Thyroid gland (tissue), 4 donors: ENCODE measurements at regions not wholly inside any gene's neighbourhood (a gene's known extent, or its start where the extent isn't known, plus 50 kb on each side); places are given as distances from the start of the nearest gene placed in this dataset.

Source experiments
- DNase-seq, 2 donors: peaks; one replicate each; pipeline ENCODE4 v3.0.0-alpha.2; 2019
- H3K27ac ChIP-seq, 3 donors: fragments of 200-600 bp; sonication (generic); 1 replicate in 2 of 3; 2 replicates in 1 of 3; pipeline ENCODE4 v1.5.1; 2016 to 2019; ENCODE audit warnings: mild to moderate bottlenecking in 1 of 3, moderate library complexity in 1 of 3
- H3K27me3 ChIP-seq: fragments of 200-600 bp; sonication (generic); one replicate; pipeline ENCODE4 v1.5.1; 2019
- H3K36me3 ChIP-seq, 2 donors: fragments of 200-600 bp; sonication (generic); one replicate each; pipeline ENCODE4 v1.5.1; 2016 to 2019
- H3K4me1 ChIP-seq, 2 donors: fragments of 200-600 bp; sonication (generic); one replicate each; pipeline ENCODE4 v1.5.1; 2017 to 2019
- H3K4me3 ChIP-seq, 3 donors: fragments of 200-600 bp; sonication (generic); replicated peaks in 1 of 3; 1 replicate in 2 of 3; 2 replicates in 1 of 3; pipeline ENCODE4 v1.5.1; 2016; ENCODE audit warnings: mild to moderate bottlenecking in 1 of 3
- H3K9me3 ChIP-seq: fragments of 200-600 bp; sonication (generic); one replicate; pipeline ENCODE4 v1.5.1; 2017
- CTCF ChIP-seq, 6 experiments: fragments of 200-600 bp in 3 of 6; fragments of 450-650 bp in 3 of 6; sonication (generic) in 3 of 6; IDR thresholded peaks; one replicate each; pipeline ENCODE4 v1.5.1; 2016 to 2019; ENCODE audit warnings: antibody characterized with exemption in 6 of 6, mild to moderate bottlenecking in 2 of 6, inconsistent platforms in 1 of 6, moderate library complexity in 1 of 6
- POLR2A ChIP-seq, 2 donors: fragments of 450-650 bp; IDR thresholded peaks; one replicate each; pipeline ENCODE4 v1.6.1; 2017; ENCODE audit warnings: antibody characterized with exemption in 2 of 2, mild to moderate bottlenecking in 2 of 2, moderate library complexity in 1 of 2
- WGBS, 2 donors: methylation state at CpG; one replicate each; pipeline ENCODE4 v1.1.5; 2017; 5-methylcytosine and 5-hydroxymethylcytosine counted together
- intact Hi-C: fragments of 100-400 bp; cut with DNase I; formaldehyde crosslinking; loops from one replicate; pipeline ENCODE4 v1.15.1; 2023

GRCh38 chr3:13976469-13976868, 96.6 kb upstream of the WNT7A start:
- no peaks in the 10 kb centered on the region for H3K36me3 ChIP-seq
- no peaks in the 10 kb centered on the region for H3K4me1 ChIP-seq
- no peaks in the 10 kb centered on the region for H3K9me3 ChIP-seq
- intact Hi-C loops: no loop called here
- no peak for DNase-seq
- H3K4me3 ChIP-seq: no peak overlapping the region
- no peak for TF ChIP-seq CTCF (IDR thresholded peaks at IDR 0.05)
- TF ChIP-seq POLR2A (IDR thresholded peaks at IDR 0.05): no peak
- no peaks in the 10 kb centered on the region for H3K27me3 ChIP-seq
- H3K27ac ChIP-seq: no peak overlapping the region

- no peaks in the 10 kb centered on the region for H3K36me3 ChIP-seq
- no peak overlapping the region for H3K4me3 ChIP-seq
- no peak overlapping the region for H3K27ac ChIP-seq
- no peaks in the 10 kb centered on the region for H3K9me3 ChIP-seq
- no peak for DNase-seq
- intact Hi-C loops: no loop called here
- 71 to 87% methylated on average over 2 of the region's 2 CpGs for WGBS, 2 donors
- no peaks in the 10 kb centered on the region for H3K4me1 ChIP-seq
- TF ChIP-seq POLR2A (IDR thresholded peaks at IDR 0.05) (no peak), CTCF (IDR thresholded peaks at IDR 0.05) (no peak)
- no peaks in the 10 kb centered on the region for H3K27me3 ChIP-seq
Measured at GRCh38 chr3:13975686-13976085, 95.8 kb upstream of the WNT7A start.

GRCh38 chr3:13972679-13973379, 93.0 kb upstream of the WNT7A start:
- intact Hi-C loops: no loop called here
- H3K4me3 ChIP-seq: no peak overlapping the region
- no peaks in the 10 kb centered on the region for H3K4me1 ChIP-seq
- no peak for DNase-seq
- H3K9me3 ChIP-seq: no peaks in the 10 kb centered on the region
- H3K36me3 ChIP-seq: no peaks in the 10 kb centered on the region
- no peak overlapping the region for H3K27ac ChIP-seq
- TF ChIP-seq POLR2A (IDR thresholded peaks at IDR 0.05) (no peak), CTCF (IDR thresholded peaks at IDR 0.05) (no peak)
- H3K27me3 ChIP-seq: no peaks in the 10 kb centered on the region
- WGBS, 2 donors: 92 to 93% methylated on average over 5 of the region's 5 CpGs

- H3K36me3 ChIP-seq: no peaks in the 10 kb centered on the region
- 75 to 84% methylated on average over 3 of the region's 3 CpGs for WGBS, 2 donors
- H3K9me3 ChIP-seq: no peaks in the 10 kb centered on the region
- H3K4me1 ChIP-seq: no peaks in the 10 kb centered on the region
- H3K27me3 ChIP-seq: no peaks in the 10 kb centered on the region
- H3K4me3 ChIP-seq: no peak overlapping the region
- TF ChIP-seq POLR2A (IDR thresholded peaks at IDR 0.05) (no peak), CTCF (IDR thresholded peaks at IDR 0.05) (no peak)
- intact Hi-C loops: no loop called here
- no peak for DNase-seq
- no peak overlapping the region for H3K27ac ChIP-seq
Measured at GRCh38 chr3:13966302-13966701, 86.4 kb upstream of the WNT7A start.

GRCh38 chr3:13963137-13963886, 83.4 kb upstream of the WNT7A start:
- no peak for TF ChIP-seq POLR2A (IDR thresholded peaks at IDR 0.05)
- no peak for TF ChIP-seq CTCF (IDR thresholded peaks at IDR 0.05)
- Histone ChIP-seq H3K36me3 (no peaks in the 10 kb centered on the region), H3K27me3 (no peaks in the 10 kb centered on the region), H3K4me3 (no peak overlapping the region), H3K9me3 (no peaks in the 10 kb centered on the region), H3K4me1 (no peaks in the 10 kb centered on the region), H3K27ac (no peak overlapping the region)
- intact Hi-C loops: no loop called here
- 92 to 98% methylated on average over 4 of the region's 4 CpGs for WGBS, 2 donors
- no peak for DNase-seq
